ENCODE measurements at regions not wholly inside any gene's neighbourhood (a gene's known extent, or its start where the extent isn't known, plus 50 kb on each side); places are given as distances from the start of the nearest gene placed in this dataset.

- H3K4me1 Mint-ChIP-seq = peaks cover 28% of the 10 kb centered on the region
Observed at GRCh38 chr5:108516785-108517184, 134.9 kb upstream of the FBXL17 start.

GRCh38 chr5:108515517-108516105, 133.7 kb upstream of the FBXL17 start:
- Mint-ChIP-seq H3K27me3 (ENCODE audit: insufficient read depth) (peaks cover 7% of the 10 kb centered on the region), H3K4me3 (no peak overlapping the region), H3K27ac (no peak overlapping the region), H3K36me3 (ENCODE audit: low read depth) (no peaks in the 10 kb centered on the region), H3K9me3 (no peaks in the 10 kb centered on the region), H3K4me1 (peaks cover 17% of the 10 kb centered on the region)
- H3K27me3 ChIP-seq (ENCODE audit: control insufficient read depth, insufficient read depth, low read length, poor library complexity, severe bottlenecking) = no peaks in the 10 kb centered on the region
- TF ChIP-seq CTCF (conservative IDR thresholded peaks at IDR 0.05) = no peak
- H3K9me3 ChIP-seq (ENCODE audit: control insufficient read depth, low read length) = no peaks in the 10 kb centered on the region
- H3K9ac ChIP-seq (ENCODE audit: extremely low read depth, low read length, poor library complexity, severe bottlenecking) = no peak overlapping the region
- WGBS, 2 experiments (ENCODE audit: insufficient coverage in 1 of 2, insufficient read length in 1 of 2) = 93 to 100% methylated on average over 1 of the region's 1 CpG
- no peaks in the 10 kb centered on the region for H3K36me3 ChIP-seq (ENCODE audit: control insufficient read depth, insufficient read depth, low read length)
- H3K4me3 ChIP-seq (ENCODE audit: low read length) = no peak overlapping the region
- no peak overlapping the region for H3K27ac ChIP-seq (ENCODE audit: low read depth, low read length)
- DNase-seq = no peak
- no peaks in the 10 kb centered on the region for H3K4me1 ChIP-seq (ENCODE audit: control insufficient read depth, insufficient read depth, low read length)

More at GRCh38 chr5:108516785-108517184, 134.9 kb upstream of the FBXL17 start:
- Histone ChIP-seq H3K9me3 (ENCODE audit: control insufficient read depth, low read length) (no peaks in the 10 kb centered on the region), H3K27me3 (ENCODE audit: control insufficient read depth, insufficient read depth, low read length, poor library complexity, severe bottlenecking) (no peaks in the 10 kb centered on the region), H3K4me3 (ENCODE audit: low read length) (no peak overlapping the region), H3K4me1 (ENCODE audit: control insufficient read depth, insufficient read depth, low read length) (peaks cover 2% of the 10 kb centered on the region), H3K27ac (ENCODE audit: low read depth, low read length) (no peak overlapping the region), H3K9ac (ENCODE audit: extremely low read depth, low read length, poor library complexity, severe bottlenecking) (no peak overlapping the region), H3K36me3 (ENCODE audit: control insufficient read depth, insufficient read depth, low read length) (no peaks in the 10 kb centered on the region)
- no peak for TF ChIP-seq CTCF (conservative IDR thresholded peaks at IDR 0.05)
- H3K27me3 Mint-ChIP-seq (ENCODE audit: insufficient read depth) = peaks cover 7% of the 10 kb centered on the region
- H3K4me3 Mint-ChIP-seq = no peak overlapping the region
- DNase-seq = no peak
- no peak overlapping the region for H3K27ac Mint-ChIP-seq
- no peaks in the 10 kb centered on the region for H3K9me3 Mint-ChIP-seq
- no peaks in the 10 kb centered on the region for H3K36me3 Mint-ChIP-seq (ENCODE audit: low read depth)

- H3K36me3 ChIP-seq (ENCODE audit: control insufficient read depth, insufficient read depth, low read length) = no peaks in the 10 kb centered on the region
- H3K4me3 ChIP-seq (ENCODE audit: low read length) = no peak overlapping the region
- no peak overlapping the region for H3K9ac ChIP-seq (ENCODE audit: extremely low read depth, low read length, poor library complexity, severe bottlenecking)
- no peak overlapping the region for H3K27ac ChIP-seq (ENCODE audit: low read depth, low read length)
- no peaks in the 10 kb centered on the region for H3K27me3 ChIP-seq (ENCODE audit: control insufficient read depth, insufficient read depth, low read length, poor library complexity, severe bottlenecking)
- 93 to 100% methylated on average over 3 of the region's 3 CpGs for WGBS, 2 experiments (ENCODE audit: insufficient coverage in 1 of 2, insufficient read length in 1 of 2)
- no peaks in the 10 kb centered on the region for H3K9me3 ChIP-seq (ENCODE audit: control insufficient read depth, low read length)
- Mint-ChIP-seq H3K4me1 (no peaks in the 10 kb centered on the region), H3K27me3 (ENCODE audit: insufficient read depth) (no peaks in the 10 kb centered on the region), H3K36me3 (ENCODE audit: low read depth) (no peaks in the 10 kb centered on the region), H3K4me3 (no peak overlapping the region), H3K9me3 (no peaks in the 10 kb centered on the region), H3K27ac (no peak overlapping the region)
- DNase-seq = no peak
- no peaks in the 10 kb centered on the region for H3K4me1 ChIP-seq (ENCODE audit: control insufficient read depth, insufficient read depth, low read length)
- TF ChIP-seq CTCF (conservative IDR thresholded peaks at IDR 0.05) = no peak
Observed at GRCh38 chr5:108508979-108509378, 127.1 kb upstream of the FBXL17 start.
